D341Med (cell line): ENCODE measurements at regions not wholly inside any gene's neighbourhood (a gene's known extent, or its start where the extent isn't known, plus 50 kb on each side); places are given as distances from the start of the nearest gene placed in this dataset.
"Not testable (repeated sequence)": the region's sequence is repeated elsewhere in the genome, so short reads cannot be mapped to it uniquely, and the experiment has no call there.

ENCODE experiments used
- DNase-seq: peaks from one replicate; pipeline ENCODE4 v3.0.0; 2012; ENCODE audit warnings: low spot score

GRCh38 chr4:55028196-55028595 is 97.2 kb downstream of the KDR start:
- DNase-seq, result no peak

- DNase-seq, result no peak
Measured at GRCh38 chr4:55027596-55027995, 97.8 kb downstream of the KDR start.

GRCh38 chr4:55025456-55025855 is 99.9 kb downstream of the KDR start:
- DNase-seq, result not testable (repeated sequence)

GRCh38 chr4:55023030-55023429 is 102.4 kb downstream of the KDR start:
- no peak for DNase-seq

GRCh38 chr4:55021214-55021613 is 104.2 kb downstream of the KDR start:
- no peak for DNase-seq

GRCh38 chr4:55020131-55020530 is 105.3 kb downstream of the KDR start:
- no peak for DNase-seq

- DNase-seq, result no peak
Measured at GRCh38 chr4:55018978-55019377, 106.4 kb downstream of the KDR start.

GRCh38 chr4:55018521-55018920 is 106.9 kb downstream of the KDR start:
- no peak for DNase-seq

GRCh38 chr4:55017406-55017805 is 108.0 kb downstream of the KDR start:
- no peak for DNase-seq

GRCh38 chr4:55016131-55016530 is 109.3 kb downstream of the KDR start:
- DNase-seq, result no peak

- no peak for DNase-seq
Measured at GRCh38 chr4:55014876-55015275, 110.5 kb downstream of the KDR start.

- no peak for DNase-seq
Measured at GRCh38 chr4:55013431-55013955, 111.9 kb downstream of the KDR start.

- DNase-seq, result no peak
Measured at GRCh38 chr4:55012363-55013230, 112.8 kb downstream of the KDR start.

GRCh38 chr4:55011761-55012160 is 113.6 kb downstream of the KDR start:
- DNase-seq, result no peak

GRCh38 chr4:55010550-55010949 is 114.8 kb downstream of the KDR start:
- DNase-seq, result no peak

- DNase-seq, result no peak
Measured at GRCh38 chr4:55008166-55009056, 117.0 kb downstream of the KDR start.

- DNase-seq, result no peak
Measured at GRCh38 chr4:55005910-55006309, 119.5 kb downstream of the KDR start.

- DNase-seq, result no peak
Measured at GRCh38 chr4:55004831-55005230, 120.6 kb downstream of the KDR start.

- no peak for DNase-seq
Measured at GRCh38 chr4:55002431-55002830, 123.0 kb downstream of the KDR start.

GRCh38 chr4:55001538-55001937 is 123.9 kb downstream of the KDR start:
- DNase-seq, result no peak

GRCh38 chr4:54999003-54999402 is 126.4 kb downstream of the KDR start:
- DNase-seq, result no peak

- DNase-seq, result not testable (repeated sequence)
Measured at GRCh38 chr4:54993473-54994026, 131.8 kb downstream of the KDR start.
